Mammary epithelial cell (primary cell): ENCODE measurements at regions not wholly inside any gene's neighbourhood (a gene's known extent, or its start where the extent isn't known, plus 50 kb on each side); places are given as distances from the start of the nearest gene placed in this dataset.

Experiments used
- CTCF ChIP-seq, 2 donors: IDR thresholded peaks in 1 of 2; conservative IDR thresholded peaks in 1 of 2; 2 replicates each; pipeline ENCODE4 v1.5.1; 2011 to 2012; ENCODE audit warnings: inconsistent platforms in 2 of 2, low read length in 2 of 2, mild to moderate bottlenecking in 2 of 2, control low read depth in 1 of 2, low read depth in 1 of 2; ENCODE audit not compliant: insufficient read depth in 1 of 2; ENCODE audit errors: extremely low read depth in 1 of 2
- EZH2 ChIP-seq: IDR thresholded peaks from 2 replicates; pipeline ENCODE4 v1.6.1; 2012; ENCODE audit warnings: low read length, inconsistent platforms, borderline replicate concordance

DNA sequence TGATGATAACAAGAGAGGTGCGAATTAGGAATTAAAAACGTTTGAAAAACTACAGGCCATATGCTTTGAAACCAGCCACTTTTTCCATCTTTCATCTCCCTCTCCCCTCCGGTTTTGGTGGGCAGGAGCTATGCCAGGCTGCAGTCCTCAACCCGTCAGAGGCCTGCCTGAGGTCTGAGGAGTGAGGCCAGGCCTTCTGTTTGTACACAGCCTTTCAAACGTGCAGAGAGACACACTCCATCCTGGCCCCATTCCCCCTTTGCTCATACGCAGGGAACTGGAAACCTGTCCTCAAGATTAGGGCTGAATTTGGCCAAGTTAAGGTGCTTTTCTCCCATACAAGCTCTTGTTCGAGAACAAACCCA lies 74.5 kb downstream of the ZIC5 start:
- TF ChIP-seq CTCF (conservative IDR thresholded peaks at IDR 0.05 in 1 of 2, IDR thresholded peaks at IDR 0.05 in 1 of 2; ENCODE audit: extremely low read depth in 1 of 2, insufficient read depth in 1 of 2, low read depth in 1 of 2, low read length in 2 of 2) (no peak), EZH2 (no peak)
